Testis (tissue), 2 donors: ENCODE measurements at regions not wholly inside any gene's neighbourhood (a gene's known extent, or its start where the extent isn't known, plus 50 kb on each side); places are given as distances from the start of the nearest gene placed in this dataset.
"Not testable (repeated sequence)": the region's sequence is repeated elsewhere in the genome, so short reads cannot be mapped to it uniquely, and the experiment has no call there.

Experiments
- DNase-seq: peaks from one replicate; pipeline ENCODE4 v3.0.0-alpha.2; 2019
- H3K27ac ChIP-seq, 2 donors: fragments of 200-600 bp; sonication (generic); one replicate each; pipeline ENCODE4 v1.5.1; 2019
- H3K27me3 ChIP-seq: fragments of 200-600 bp; sonication (generic); one replicate; pipeline ENCODE4 v1.5.1; 2019
- H3K36me3 ChIP-seq: fragments of 200-600 bp; sonication (generic); one replicate; pipeline ENCODE4 v1.5.1; 2017; ENCODE audit warnings: low read depth; ENCODE audit errors: missing control alignments
- H3K4me1 ChIP-seq: fragments of 200-600 bp; sonication (generic); one replicate; pipeline ENCODE4 v1.5.1; 2019
- H3K4me3 ChIP-seq, 2 donors: fragments of 200-600 bp; sonication (generic); one replicate each; pipeline ENCODE4 v1.5.1; 2017 to 2019
- H3K9me3 ChIP-seq: fragments of 200-600 bp; sonication (generic); one replicate; pipeline ENCODE4 v1.5.1; 2017
- WGBS, 2 donors: methylation state at CpG; one replicate each; pipeline ENCODE4 v1.1.5; 2018; 5-methylcytosine and 5-hydroxymethylcytosine counted together
- intact Hi-C: fragments of 100-400 bp; cut with DNase I; formaldehyde crosslinking; loops from one replicate; pipeline ENCODE4 v1.15.1; 2023; ENCODE audit warnings: low total_unique reads
- TF ChIP-seq, protein P1 (sequence below), 3 experiments: fragments of 450-650 bp in 2 of 3; fragments of 200-600 bp in 1 of 3; sonication (generic) in 1 of 3; IDR thresholded peaks; one replicate each; pipeline ENCODE4 v1.5.1; 2016 to 2019; ENCODE audit warnings: antibody characterized with exemption in 3 of 3, mild to moderate bottlenecking in 2 of 3, moderate library complexity in 1 of 3

DNA sequence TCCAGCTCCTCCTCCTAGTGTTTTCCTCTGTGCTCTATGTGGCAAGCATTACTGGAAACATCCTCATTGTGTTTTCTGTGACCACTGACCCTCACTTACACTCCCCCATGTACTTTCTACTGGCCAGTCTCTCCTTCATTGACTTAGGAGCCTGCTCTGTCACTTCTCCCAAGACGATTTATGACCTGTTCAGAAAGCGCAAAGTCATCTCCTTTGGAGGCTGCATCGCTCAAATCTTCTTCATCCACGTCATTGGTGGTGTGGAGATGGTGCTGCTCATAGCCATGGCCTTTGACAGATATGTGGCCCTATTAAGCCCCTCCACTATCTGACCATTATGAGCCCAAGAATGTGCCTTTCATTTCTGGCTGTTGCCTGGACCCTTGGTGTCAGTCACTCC lies 64.0 kb downstream of the OR4F15 start:
- WGBS, 2 donors, result 72 to 88% methylated on average over 4 of the region's 4 CpGs
- H3K4me1 ChIP-seq, H3K36me3 ChIP-seq, H3K27me3 ChIP-seq, intact Hi-C loops, DNase-seq, H3K27ac ChIP-seq, H3K9me3 ChIP-seq, H3K4me3 ChIP-seq: not testable (repeated sequence)

DNA sequence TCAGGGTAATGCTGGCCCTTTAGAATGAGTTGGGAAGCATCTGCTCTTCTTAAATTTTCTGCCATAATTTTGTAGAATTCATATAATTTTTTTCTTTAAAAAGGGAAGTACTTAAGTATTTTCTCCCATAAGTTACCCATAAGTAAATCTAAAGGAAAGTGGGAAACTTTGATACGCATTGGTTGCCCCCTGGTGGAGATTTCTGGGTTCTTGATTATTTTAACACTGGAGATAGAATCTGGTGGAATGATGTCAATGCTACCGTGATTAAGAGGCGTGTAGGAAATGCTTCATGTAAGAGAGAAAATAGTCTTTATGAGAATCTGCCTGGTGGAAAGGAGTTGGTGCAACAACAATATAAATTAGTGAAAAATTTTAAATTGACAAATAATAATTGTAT lies 65.6 kb downstream of the OR4F15 start:
- H3K27ac ChIP-seq, DNase-seq, H3K36me3 ChIP-seq, intact Hi-C loops, H3K4me3 ChIP-seq, H3K4me1 ChIP-seq, H3K27me3 ChIP-seq, H3K9me3 ChIP-seq: not testable (repeated sequence)
- 13 to 63% methylated on average over 3 of the region's 3 CpGs for WGBS, 2 donors
- TF ChIP-seq, protein P1, sequence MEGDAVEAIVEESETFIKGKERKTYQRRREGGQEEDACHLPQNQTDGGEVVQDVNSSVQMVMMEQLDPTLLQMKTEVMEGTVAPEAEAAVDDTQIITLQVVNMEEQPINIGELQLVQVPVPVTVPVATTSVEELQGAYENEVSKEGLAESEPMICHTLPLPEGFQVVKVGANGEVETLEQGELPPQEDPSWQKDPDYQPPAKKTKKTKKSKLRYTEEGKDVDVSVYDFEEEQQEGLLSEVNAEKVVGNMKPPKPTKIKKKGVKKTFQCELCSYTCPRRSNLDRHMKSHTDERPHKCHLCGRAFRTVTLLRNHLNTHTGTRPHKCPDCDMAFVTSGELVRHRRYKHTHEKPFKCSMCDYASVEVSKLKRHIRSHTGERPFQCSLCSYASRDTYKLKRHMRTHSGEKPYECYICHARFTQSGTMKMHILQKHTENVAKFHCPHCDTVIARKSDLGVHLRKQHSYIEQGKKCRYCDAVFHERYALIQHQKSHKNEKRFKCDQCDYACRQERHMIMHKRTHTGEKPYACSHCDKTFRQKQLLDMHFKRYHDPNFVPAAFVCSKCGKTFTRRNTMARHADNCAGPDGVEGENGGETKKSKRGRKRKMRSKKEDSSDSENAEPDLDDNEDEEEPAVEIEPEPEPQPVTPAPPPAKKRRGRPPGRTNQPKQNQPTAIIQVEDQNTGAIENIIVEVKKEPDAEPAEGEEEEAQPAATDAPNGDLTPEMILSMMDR (IDR thresholded peaks at IDR 0.05), result peak in 1 of 3 experiments; percentile 13

DNA sequence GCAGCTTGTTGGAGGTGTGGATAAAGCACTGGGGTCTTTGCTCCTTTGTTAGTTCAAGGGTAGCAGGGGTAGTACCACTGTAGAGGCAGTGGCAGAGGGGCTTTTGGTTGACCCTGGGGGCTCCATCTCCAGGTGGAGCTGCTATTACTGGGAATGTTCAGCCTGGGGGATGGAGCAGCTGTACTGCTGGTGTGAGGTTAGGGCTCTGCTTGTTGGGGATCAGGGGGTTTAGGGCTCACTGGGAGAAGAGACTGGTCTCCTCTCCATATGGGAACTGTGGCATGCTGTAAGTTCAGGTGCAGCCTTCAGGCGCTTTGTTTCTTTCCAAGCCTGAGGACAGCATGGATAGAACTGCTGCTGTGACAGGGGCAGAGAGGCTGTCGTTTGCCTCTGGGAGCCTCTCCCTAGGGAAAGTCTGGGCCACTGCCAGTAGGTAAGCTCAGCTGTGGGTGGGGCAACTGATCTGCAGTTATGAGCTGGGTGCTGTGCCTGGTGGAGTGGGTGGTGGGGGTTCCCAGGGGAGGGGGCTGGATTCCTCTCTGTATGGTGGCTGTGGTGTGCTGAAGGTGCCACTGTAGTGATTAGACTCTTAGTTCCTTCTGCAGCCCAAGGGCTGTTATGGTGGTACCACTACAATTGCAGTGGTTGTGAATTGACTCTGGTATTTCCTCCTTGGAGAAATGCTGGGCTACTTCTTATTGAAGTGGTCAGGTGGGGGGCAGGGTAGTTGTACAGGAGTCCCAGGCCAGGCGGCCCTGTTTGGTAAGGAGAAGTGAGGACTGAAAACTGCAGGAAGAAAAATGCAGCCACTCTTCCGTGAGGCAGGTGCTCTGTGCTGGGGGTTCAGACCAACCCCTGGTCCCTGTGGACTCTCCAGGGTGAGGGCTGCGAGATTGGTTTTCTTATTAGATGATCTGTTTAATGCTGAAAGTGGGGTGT lies 100.6 kb downstream of the OR4F15 start:
- H3K36me3 ChIP-seq, H3K9me3 ChIP-seq, intact Hi-C loops, H3K4me1 ChIP-seq, DNase-seq, H3K4me3 ChIP-seq, H3K27ac ChIP-seq, H3K27me3 ChIP-seq: not testable (repeated sequence)
- WGBS, 2 donors, result 90% methylated on average over 2 of the region's 5 CpGs; no CpG with 5 or more reads in 1 of the 2 donors

DNA sequence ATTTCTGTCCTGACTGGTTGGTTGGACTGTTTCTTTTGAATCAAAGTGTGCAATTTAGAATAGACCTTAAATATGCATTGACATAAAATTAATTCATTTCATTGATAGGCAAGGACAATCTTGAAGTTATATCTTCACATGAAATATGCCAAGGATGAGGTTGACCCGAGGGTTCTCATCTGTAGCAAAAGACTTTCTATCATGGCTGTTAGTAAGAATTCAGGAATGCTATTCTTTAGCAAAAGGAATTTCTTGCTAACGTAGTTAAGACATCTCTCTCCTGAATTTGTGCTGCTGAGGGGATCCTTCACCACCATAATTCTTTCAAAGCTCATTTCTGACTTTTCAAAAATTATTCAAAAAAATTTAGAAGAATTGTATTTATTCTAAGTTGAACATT lies 112.6 kb downstream of the OR4F15 start:
- H3K4me1 ChIP-seq, H3K27ac ChIP-seq, intact Hi-C loops, H3K27me3 ChIP-seq, H3K4me3 ChIP-seq, H3K9me3 ChIP-seq, DNase-seq, H3K36me3 ChIP-seq: not testable (repeated sequence)
- WGBS, 2 donors, result 50 to 77% methylated on average over 1 of the region's 2 CpGs

DNA sequence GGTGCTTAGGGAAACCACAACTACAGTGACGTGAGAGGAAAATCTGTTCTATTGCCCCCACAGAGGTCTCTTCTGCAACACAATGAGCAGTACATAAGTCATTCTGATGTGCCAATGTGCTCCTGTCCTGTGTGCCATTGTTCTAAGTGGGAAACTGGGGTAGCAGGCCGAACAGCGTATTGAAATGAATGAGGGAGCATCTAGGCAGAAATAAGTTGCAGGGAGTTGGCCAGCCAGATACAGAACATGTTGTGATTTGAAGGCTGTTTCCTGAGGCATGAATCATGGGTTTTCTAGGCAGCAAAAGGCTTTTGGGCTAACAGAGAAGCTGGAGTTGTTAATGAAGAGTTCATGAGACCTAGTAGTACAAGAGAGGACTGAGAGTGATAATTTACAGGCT lies 122.5 kb downstream of the OR4F15 start:
- H3K4me1 ChIP-seq, H3K4me3 ChIP-seq, DNase-seq, intact Hi-C loops, H3K27me3 ChIP-seq, H3K9me3 ChIP-seq, H3K36me3 ChIP-seq, H3K27ac ChIP-seq: not testable (repeated sequence)
- no CpG with 5 or more reads among the region's 3 CpGs for WGBS, 2 donors

DNA sequence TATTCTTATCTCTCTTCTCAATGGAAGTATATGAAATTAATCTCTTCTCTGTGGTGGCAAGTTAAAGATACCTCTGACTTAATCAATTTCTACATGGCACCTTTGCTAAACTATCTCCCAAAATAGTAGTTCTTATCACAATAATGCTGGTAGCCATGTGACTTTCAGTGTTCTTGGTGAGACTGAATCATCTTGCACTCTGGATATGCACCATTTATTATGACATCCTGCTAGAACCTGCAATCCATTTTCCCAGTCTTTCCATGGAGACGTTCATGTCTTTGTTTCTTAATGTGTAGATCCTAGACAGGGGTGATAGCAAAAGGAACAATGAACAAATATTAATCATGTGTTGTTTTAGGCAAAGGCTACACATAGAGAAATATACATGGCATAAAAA lies 125.4 kb downstream of the OR4F15 start:
- H3K27me3 ChIP-seq, H3K4me3 ChIP-seq, H3K36me3 ChIP-seq, H3K9me3 ChIP-seq, intact Hi-C loops, H3K27ac ChIP-seq, H3K4me1 ChIP-seq, DNase-seq: not testable (repeated sequence)
- no CpG with 5 or more reads among the region's 1 CpG for WGBS, 2 donors

DNA sequence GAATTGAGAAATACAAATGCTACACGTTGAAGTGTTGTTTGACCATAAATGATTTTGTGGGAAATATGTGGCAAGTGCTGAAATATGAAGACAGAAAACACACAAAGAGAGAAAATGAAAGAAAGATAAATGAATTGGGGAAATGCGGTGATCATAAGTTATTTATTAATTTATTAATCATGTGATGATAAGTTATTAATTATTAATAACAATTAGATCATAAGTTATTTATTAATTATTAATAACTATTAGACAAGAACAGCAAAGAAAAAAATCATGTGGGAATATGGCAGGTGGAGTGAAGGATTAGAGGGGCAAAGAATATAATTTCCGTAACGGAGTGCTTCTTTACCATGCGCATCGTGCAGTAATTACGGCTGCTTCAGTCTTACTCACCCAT lies 126.6 kb downstream of the OR4F15 start:
- DNase-seq, H3K27ac ChIP-seq, H3K4me1 ChIP-seq, H3K36me3 ChIP-seq, H3K27me3 ChIP-seq, intact Hi-C loops, H3K9me3 ChIP-seq, H3K4me3 ChIP-seq: not testable (repeated sequence)
- WGBS, 2 donors, result 56 to 74% methylated on average over 5 of the region's 7 CpGs

DNA sequence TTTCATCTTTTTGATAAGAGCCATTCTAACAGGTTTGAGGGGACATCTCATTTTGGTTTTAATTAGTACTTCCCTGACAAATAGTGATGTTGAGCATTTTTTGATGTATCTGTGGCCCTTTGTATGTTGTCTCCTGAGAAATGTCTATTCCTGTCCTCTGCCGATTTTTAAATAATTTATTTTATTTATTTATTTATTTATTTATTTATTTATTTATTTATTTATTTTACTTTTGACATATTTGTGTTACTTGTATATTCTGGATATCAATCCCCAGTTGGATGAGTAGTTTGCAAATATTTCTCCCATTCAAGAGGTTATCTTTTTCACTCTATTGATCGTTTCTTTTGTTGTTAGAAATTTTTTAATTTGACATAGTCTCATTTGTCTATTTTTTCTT lies 133.9 kb downstream of the OR4F15 start:
- H3K9me3 ChIP-seq, DNase-seq, H3K36me3 ChIP-seq, H3K27ac ChIP-seq, H3K27me3 ChIP-seq, H3K4me3 ChIP-seq, intact Hi-C loops, H3K4me1 ChIP-seq: not testable (repeated sequence)
- WGBS, 2 donors, result 81 to 82% methylated on average over 2 of the region's 2 CpGs

DNA sequence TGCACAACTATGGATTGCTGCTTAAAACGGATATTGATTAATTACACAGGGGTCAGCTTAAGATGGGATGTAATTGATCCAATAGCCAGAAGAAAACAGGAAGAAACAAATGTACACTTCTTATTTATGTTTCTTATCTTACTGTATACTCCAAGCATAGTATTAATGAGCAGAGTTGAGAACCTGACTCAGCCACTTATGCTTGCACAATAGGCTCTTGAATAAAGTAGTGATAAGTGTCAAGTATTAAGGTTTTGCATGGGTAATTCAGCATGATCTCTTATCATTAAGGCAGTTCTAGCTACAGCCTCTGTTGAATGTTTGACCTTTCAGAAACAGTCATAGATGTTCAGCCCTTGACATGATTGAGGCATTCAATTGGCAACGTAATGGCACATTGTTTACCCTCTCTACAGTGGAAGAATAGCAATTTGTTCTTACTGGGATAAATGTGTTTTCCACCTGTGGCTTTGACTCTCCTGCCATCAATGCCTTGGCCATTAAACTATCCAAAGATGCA lies 136.5 kb downstream of the OR4F15 start:
- H3K4me1 ChIP-seq, H3K9me3 ChIP-seq, H3K4me3 ChIP-seq, DNase-seq, H3K36me3 ChIP-seq, H3K27ac ChIP-seq, H3K27me3 ChIP-seq, intact Hi-C loops: not testable (repeated sequence)
- WGBS, 2 donors, result 60 to 75% methylated on average over 1 of the region's 2 CpGs

DNA sequence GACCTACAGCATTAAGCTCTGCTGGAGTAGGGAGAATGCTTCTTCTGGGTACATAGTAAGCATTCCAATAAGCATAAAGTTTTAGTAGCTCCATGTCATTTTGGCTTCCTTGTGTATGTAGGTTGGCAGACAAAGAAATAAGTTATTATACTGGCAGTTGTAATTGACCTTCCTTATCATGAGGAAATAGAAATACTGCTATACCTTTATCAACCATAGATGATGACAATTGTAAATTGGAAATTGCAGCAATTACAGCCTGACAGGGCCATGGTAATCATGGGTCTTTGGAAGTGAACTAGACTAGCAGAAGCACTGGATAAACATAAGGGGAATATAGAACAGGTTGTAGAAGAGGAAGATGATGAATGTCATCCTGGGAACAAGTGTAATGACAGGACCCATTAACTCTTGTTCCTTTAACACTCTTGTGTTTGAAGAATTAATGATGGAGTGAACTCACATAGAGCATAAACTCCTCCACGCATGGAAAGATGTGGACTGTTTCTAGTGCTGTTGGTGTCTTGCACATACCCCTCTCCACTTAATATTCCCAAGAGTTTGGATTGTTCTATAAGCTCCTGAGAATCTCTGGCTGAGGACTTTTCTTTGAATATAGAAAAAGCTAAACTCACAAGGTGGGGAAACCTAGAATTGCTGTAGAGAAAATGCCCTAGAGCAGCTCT lies 137.5 kb downstream of the OR4F15 start:
- H3K4me1 ChIP-seq, H3K4me3 ChIP-seq, intact Hi-C loops, H3K27me3 ChIP-seq, H3K9me3 ChIP-seq, H3K36me3 ChIP-seq, H3K27ac ChIP-seq, DNase-seq: not testable (repeated sequence)
- 81 to 91% methylated on average over 1 of the region's 1 CpG for WGBS, 2 donors

DNA sequence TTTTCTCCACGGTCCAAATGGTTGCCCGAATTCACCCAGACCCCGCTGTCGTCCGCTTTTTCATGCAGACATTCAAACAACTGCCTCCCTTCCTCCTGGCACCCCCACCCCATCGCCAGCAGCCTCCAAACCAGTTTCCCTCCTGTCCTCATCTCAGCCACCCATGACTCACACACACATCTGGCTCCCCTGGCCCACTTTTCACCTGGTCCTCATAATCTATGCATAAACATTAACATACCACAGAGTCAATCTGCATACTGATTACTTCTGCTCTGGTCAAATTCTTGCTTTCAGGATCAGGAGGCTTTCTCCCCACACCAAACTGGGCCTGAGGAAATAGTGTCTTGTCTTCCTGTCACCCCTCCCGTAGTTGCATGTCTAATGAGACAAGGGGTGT lies 142.0 kb downstream of the OR4F15 start:
- H3K36me3 ChIP-seq, H3K4me1 ChIP-seq, DNase-seq, intact Hi-C loops, H3K4me3 ChIP-seq, H3K27ac ChIP-seq, H3K9me3 ChIP-seq, H3K27me3 ChIP-seq: not testable (repeated sequence)
- WGBS, 2 donors, result 81% methylated on average over 6 of the region's 7 CpGs; no CpG with 5 or more reads in 1 of the 2 donors
